AG09309 (cell line): ENCODE measurements at regions not wholly inside any gene's neighbourhood (a gene's known extent, or its start where the extent isn't known, plus 50 kb on each side); places are given as distances from the start of the nearest gene placed in this dataset.

ENCODE experiments used
- DNase-seq: peaks from one replicate; pipeline ENCODE4 v3.0.0-alpha.2; 2010; ENCODE audit warnings: low read depth
- H3K4me3 ChIP-seq: 2 replicates; pipeline ENCODE4 v1.5.1; 2011; ENCODE audit warnings: mild to moderate bottlenecking, low read depth, low read length, moderate library complexity; ENCODE audit not compliant: control insufficient read depth
- TF ChIP-seq, protein P1 (sequence below): IDR thresholded peaks from 2 replicates; pipeline ENCODE4 v1.5.1; 2011; ENCODE audit warnings: mild to moderate bottlenecking, low read depth, low read length, inconsistent platforms; ENCODE audit not compliant: insufficient read depth, control insufficient read depth; ENCODE audit errors: missing control alignments

DNA sequence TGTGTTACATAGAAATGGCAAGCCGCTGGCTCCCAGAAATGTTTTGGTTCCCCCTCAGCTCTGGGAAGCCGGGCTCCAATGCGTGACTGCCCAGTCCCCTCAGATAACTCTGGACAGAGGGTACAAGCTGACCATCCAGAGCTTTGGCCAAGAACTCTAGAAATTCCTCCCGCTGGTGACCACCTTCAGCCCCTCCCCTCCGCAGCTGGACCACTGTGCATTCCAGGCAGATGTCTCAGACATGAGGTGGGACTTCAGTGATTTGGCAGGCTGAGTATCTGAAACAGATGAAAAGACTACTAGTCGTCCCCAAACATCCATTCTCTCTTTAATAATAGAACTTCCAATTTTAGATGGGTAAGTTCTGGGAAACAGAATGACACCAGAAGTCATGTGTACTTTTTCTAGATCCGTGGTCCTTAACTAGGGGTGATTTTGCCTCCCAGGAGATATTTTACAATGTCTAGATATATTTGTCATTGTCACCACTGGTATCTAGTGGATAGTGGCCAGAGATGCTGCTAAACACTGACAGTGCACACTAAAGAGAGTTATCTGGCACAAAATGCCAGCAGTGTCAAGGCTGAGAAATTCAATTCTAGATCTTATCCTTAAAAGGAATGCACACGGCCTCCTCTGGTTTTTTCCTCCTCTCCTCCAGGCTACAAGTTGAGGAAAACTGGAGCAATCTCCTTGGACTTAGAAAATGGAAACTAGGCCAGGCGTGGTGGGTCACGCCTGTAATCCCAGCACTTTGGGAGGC, 294.3 kb downstream of the SRBD1 start:
- H3K4me3 ChIP-seq = no peak overlapping the region
- DNase-seq = no peak
- TF ChIP-seq, protein P1, sequence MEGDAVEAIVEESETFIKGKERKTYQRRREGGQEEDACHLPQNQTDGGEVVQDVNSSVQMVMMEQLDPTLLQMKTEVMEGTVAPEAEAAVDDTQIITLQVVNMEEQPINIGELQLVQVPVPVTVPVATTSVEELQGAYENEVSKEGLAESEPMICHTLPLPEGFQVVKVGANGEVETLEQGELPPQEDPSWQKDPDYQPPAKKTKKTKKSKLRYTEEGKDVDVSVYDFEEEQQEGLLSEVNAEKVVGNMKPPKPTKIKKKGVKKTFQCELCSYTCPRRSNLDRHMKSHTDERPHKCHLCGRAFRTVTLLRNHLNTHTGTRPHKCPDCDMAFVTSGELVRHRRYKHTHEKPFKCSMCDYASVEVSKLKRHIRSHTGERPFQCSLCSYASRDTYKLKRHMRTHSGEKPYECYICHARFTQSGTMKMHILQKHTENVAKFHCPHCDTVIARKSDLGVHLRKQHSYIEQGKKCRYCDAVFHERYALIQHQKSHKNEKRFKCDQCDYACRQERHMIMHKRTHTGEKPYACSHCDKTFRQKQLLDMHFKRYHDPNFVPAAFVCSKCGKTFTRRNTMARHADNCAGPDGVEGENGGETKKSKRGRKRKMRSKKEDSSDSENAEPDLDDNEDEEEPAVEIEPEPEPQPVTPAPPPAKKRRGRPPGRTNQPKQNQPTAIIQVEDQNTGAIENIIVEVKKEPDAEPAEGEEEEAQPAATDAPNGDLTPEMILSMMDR = no peak

DNA sequence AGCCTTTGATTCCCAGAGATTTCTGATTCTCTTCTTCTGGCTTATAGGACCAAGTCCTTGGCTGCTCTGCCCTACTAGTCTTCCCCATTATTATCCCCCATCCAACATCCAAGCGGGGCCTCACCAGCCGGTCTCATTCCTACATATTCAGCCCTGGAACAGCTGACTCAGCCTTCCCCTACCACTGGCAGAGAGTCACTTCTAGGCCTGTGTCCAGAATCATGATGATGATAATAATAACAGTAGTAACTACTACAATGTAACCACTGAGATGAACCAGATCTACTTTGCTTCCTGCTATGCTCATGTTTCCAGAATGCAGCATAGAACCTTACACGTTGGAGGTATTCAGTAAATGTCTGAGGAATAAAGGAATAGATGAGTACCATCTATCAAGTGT, 295.2 kb downstream of the SRBD1 start:
- DNase-seq = peak; percentile 33
- no peak overlapping the region for H3K4me3 ChIP-seq
- TF ChIP-seq, protein P1 = no peak

DNA sequence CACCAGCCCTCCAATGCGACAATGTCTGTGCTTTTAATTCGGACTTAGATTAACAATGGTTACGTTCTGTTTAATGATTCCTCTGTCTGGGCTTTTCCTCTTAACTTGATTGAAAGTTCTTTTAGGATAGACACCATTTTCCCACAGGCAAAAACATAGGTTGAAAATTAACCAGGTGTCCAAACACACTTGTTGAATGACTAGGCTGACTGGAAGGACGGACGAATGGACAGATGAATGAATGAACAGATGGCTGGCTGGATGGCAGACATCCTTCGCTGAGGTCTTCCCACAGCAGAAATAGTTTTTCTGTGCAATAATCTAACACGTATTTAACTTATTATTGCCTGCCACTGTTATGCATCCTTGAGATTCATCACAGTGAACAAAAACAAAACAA, 298.8 kb downstream of the SRBD1 start:
- DNase-seq = no peak
- TF ChIP-seq, protein P1 = no peak
- no peak overlapping the region for H3K4me3 ChIP-seq

DNA sequence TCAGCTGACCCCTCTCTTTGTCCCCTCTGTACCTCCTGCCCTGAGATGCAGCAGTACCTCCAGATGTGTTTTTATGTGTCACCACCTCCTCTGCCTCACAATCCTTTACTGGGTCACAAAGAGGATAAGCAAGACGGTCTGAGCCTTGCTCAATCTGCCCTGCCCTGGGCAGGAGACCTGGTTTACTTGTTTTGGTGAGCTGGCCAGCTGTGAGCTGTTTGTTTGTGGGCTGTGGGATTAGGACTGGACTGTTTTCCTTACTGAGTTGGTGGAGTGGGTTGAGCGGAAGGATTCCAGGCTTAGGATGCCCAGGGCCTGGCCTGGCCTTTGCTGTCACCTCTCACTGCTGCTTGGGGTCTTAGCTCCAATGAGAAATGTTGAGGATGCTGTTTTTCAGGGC, 299.5 kb downstream of the SRBD1 start:
- H3K4me3 ChIP-seq = no peak overlapping the region
- no peak for DNase-seq
- TF ChIP-seq, protein P1 = no peak

DNA sequence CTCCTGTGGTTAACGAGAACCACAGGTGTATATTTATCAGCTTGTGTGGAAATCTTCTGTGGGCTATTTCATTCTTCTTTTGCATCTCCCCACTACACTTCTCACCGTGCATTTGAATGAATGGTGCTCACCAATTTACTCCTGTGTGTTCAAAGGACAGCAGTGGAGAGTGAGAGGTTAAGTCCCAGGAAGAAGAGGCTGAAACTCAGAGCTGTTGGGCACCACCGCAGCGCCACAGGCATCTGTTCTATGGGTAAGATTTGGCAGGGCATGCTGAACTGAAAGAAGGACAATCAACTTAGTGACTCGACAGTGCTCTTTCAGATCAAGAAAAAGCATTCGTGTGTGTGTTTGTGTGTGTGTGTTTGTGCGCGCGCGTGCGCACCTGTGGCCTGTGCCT, 297.9 kb upstream of the SIX2 start:
- DNase-seq = no peak
- no peak overlapping the region for H3K4me3 ChIP-seq
- TF ChIP-seq, protein P1 = no peak

DNA sequence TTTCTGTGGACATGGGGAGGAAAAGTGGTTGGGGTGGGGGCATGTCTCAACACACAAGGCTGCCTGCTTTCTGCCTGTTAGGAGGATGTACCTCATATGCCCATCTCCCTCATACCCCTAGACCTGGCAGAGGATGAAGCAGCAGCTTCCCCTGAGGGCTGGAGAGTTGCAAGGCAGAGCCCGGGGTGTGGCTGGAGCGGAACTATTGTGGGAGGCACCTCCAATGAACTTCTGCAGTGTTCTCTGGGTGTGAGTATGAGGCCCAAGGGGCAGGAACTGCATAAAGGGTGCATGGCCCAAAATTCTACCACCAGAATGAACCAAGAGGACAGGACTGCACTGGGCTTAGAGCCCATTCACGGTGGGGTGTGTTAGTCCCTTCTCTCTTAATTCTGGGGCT, 296.3 kb upstream of the SIX2 start:
- TF ChIP-seq, protein P1 = no peak
- H3K4me3 ChIP-seq = no peak overlapping the region
- DNase-seq = no peak
